Right lobe of liver (tissue), 6 donors: ENCODE measurements at regions not wholly inside any gene's neighbourhood (a gene's known extent, or its start where the extent isn't known, plus 50 kb on each side); places are given as distances from the start of the nearest gene placed in this dataset.

Source experiments
- ATAC-seq, 4 donors: fragments of 200-7000 bp; cut with Tn5 transposase; one replicate each; pipeline ENCODE4 v1.9.1; 2020; ENCODE audit warnings: mild to moderate bottlenecking in 4 of 4, moderate library complexity in 4 of 4
- DNase-seq, 3 donors: peaks; one replicate each; pipeline ENCODE4 v3.0.0-alpha.2; 2020
- H3K27ac ChIP-seq, 3 donors: fragments of 200-600 bp; one replicate each; pipeline ENCODE4 v1.8.0; 2022
- H3K27me3 ChIP-seq, 2 donors: fragments of 200-600 bp; one replicate each; pipeline ENCODE4 v1.8.0; 2022
- H3K36me3 ChIP-seq, 4 donors: fragments of 200-600 bp; sonication (generic) in 1 of 4; one replicate each; pipeline versions ENCODE4 v1.5.1 to v1.8.0; 2017 to 2022; ENCODE audit warnings: control low read depth in 1 of 4
- H3K4me1 ChIP-seq, 4 donors: fragments of 200-600 bp; sonication (generic) in 1 of 4; one replicate each; pipeline versions ENCODE4 v1.5.1 to v1.8.0; 2017 to 2022; ENCODE audit warnings: control low read depth in 1 of 4
- H3K4me3 ChIP-seq, 3 donors: fragments of 200-600 bp; one replicate each; pipeline ENCODE4 v1.8.0; 2022
- H3K9me3 ChIP-seq, 4 donors: fragments of 200-600 bp; sonication (generic) in 1 of 4; one replicate each; pipeline versions ENCODE4 v1.5.1 to v1.8.0; 2017 to 2022; ENCODE audit warnings: control low read depth in 1 of 4
- POLR2A ChIP-seq: fragments of 450-650 bp; IDR thresholded peaks from one replicate; pipeline ENCODE4 v1.6.1; 2017; ENCODE audit warnings: antibody characterized with exemption, mild to moderate bottlenecking
- WGBS: methylation state at CpG from one replicate; pipeline ENCODE4 v1.1.6; 2018; ENCODE audit warnings: low coverage, low lambda C conversion rate; ENCODE audit not compliant: insufficient coverage; ENCODE audit errors: missing lambda C conversion rate; 5-methylcytosine and 5-hydroxymethylcytosine counted together
- intact Hi-C, 2 donors: fragments of 100-400 bp; cut with DNase I; formaldehyde crosslinking; loops; one replicate each; pipeline versions ENCODE4 v1.11.2 to v1.14.1; 2022
- TF ChIP-seq, protein P1 (sequence below), 4 donors: fragments of 200-600 bp in 3 of 4; fragments of 450-650 bp in 1 of 4; IDR thresholded peaks; one replicate each; pipeline versions ENCODE4 v1.5.1 to v1.8.0; 2016 to 2022; ENCODE audit warnings: antibody characterized with exemption in 4 of 4, mild to moderate bottlenecking in 2 of 4
- donor health status: DM: no; HTN: yes; CAD: no.
- donor health status: DM: no; HTN: no; CAD: no.
- donor health status: DM: no; HTN: no; CAD: no.
- donor health status: DM: no; HTN: yes; CAD: no.
- donor health status: DM: no; HTN: yes; CAD: no.

DNA sequence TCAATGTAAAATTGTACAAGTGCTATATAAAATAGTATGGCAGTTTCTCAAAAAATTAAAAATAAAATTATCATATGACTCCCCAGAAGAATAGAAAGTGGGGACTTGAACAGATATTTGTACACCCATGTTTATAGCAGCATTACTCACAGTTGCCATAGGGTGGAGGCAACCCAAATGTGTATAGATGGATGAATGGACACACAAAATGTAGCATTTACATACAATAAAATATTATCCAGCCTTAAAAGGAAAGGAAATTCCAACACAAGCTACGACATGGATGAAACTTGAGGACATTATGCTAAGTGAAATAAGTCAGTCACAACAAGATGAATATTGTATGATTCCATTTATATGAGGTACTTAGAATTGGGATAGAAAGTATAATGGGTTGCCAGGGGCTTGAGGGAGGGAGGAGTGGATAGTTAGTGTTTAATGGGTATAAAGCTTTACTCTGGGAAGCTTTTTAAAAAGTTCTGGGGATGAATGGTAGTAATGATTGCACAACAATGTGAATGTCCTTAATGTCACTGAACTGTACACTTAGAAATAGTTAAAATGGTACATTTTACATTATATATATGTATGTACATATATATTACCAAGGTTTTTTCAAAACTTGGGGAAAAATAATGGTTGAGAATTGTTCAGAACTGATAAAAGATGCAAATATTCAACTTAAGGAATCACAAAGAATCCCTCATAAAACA, 53.0 kb upstream of the ADORA3 start:
- intact Hi-C loops: no loop called here
- H3K27me3 ChIP-seq: no peaks in the 10 kb centered on the region
- H3K9me3 ChIP-seq: no peaks in the 10 kb centered on the region
- H3K4me1 ChIP-seq: peaks cover 0 to 19% (median 8%) of the 10 kb centered on the region in 4 donors
- 92% methylated on average over 1 of the region's 1 CpG for WGBS
- no peaks in the 10 kb centered on the region for H3K36me3 ChIP-seq
- ATAC-seq (no peak), DNase-seq (no peak)
- TF ChIP-seq POLR2A: no peak
- TF ChIP-seq, protein P1, sequence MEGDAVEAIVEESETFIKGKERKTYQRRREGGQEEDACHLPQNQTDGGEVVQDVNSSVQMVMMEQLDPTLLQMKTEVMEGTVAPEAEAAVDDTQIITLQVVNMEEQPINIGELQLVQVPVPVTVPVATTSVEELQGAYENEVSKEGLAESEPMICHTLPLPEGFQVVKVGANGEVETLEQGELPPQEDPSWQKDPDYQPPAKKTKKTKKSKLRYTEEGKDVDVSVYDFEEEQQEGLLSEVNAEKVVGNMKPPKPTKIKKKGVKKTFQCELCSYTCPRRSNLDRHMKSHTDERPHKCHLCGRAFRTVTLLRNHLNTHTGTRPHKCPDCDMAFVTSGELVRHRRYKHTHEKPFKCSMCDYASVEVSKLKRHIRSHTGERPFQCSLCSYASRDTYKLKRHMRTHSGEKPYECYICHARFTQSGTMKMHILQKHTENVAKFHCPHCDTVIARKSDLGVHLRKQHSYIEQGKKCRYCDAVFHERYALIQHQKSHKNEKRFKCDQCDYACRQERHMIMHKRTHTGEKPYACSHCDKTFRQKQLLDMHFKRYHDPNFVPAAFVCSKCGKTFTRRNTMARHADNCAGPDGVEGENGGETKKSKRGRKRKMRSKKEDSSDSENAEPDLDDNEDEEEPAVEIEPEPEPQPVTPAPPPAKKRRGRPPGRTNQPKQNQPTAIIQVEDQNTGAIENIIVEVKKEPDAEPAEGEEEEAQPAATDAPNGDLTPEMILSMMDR (IDR thresholded peaks at IDR 0.05): no peak
- no peak overlapping the region for H3K27ac ChIP-seq
- no peak overlapping the region for H3K4me3 ChIP-seq

DNA sequence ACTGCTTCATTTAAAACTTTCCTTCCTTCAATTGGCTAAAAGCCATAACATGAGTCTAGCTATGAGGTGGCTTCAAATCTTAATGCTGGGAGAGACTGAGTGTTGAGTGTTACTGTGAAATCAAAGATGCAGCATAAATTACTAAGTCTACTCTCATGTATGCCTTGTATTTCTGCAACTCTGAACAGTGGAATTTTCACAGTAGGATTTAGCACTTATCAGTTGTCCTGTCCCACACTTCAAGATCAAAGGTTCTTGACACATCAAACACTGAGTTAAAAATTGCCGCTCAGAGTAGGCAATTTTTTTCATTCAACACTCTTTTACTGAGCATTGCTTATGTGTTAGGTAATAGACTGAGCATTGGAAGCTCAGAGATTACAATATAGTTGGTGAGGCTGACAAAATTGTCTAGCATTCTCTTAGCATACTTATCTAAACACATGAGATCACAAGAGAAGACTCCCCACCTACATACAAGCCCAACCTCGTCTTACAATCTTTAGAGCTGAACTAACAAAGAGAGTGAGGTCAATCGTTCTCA, 56.4 kb upstream of the ADORA3 start:
- H3K27ac ChIP-seq: peak overlapping the region in 1 of 3 donors; percentile 37
- no peaks in the 10 kb centered on the region for H3K9me3 ChIP-seq
- DNase-seq (no peak), ATAC-seq (peak in 3 of 4 donors; percentile 22 to 52 (median 33))
- intact Hi-C loops: no loop called here
- H3K4me1 ChIP-seq: peaks cover 0 to 31% (median 8%) of the 10 kb centered on the region in 4 donors
- no peaks in the 10 kb centered on the region for H3K36me3 ChIP-seq
- H3K27me3 ChIP-seq: no peaks in the 10 kb centered on the region
- WGBS: 14% methylated on average over 3 of the region's 3 CpGs
- TF ChIP-seq, protein P1 (IDR thresholded peaks at IDR 0.05): no peak
- no peak overlapping the region for H3K4me3 ChIP-seq

DNA sequence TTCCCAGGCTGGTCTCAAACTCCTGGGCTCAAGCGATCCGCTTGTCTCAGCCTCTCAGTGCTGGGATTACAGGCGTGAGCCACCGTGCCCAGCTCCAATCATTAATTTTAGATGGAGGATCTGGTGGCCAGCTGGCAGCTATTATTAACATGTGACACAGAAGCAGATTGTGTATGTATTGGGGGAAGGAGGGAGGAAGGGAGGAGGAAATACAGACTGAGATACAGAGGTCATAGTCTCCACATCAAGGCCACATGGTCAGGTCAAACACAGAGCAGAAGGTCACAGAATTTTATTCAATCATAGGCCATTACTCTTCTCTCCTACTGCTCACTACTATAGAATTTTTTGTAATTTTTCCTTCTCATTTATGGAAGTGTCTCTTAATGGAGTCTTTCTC, 57.9 kb upstream of the ADORA3 start:
- Histone ChIP-seq H3K4me3 (no peak overlapping the region), H3K4me1 (peaks cover 0 to 40% (median 8%) of the 10 kb centered on the region in 4 donors), H3K36me3 (no peaks in the 10 kb centered on the region), H3K27me3 (no peaks in the 10 kb centered on the region), H3K27ac (peak overlapping the region in 1 of 3 donors; percentile 37), H3K9me3 (no peaks in the 10 kb centered on the region)
- ATAC-seq (peak; percentile 89 to 95 (median 93)), DNase-seq (peak; percentile 53 to 71 (median 65))
- TF ChIP-seq POLR2A: no peak
- TF ChIP-seq, protein P1 (IDR thresholded peaks at IDR 0.05): no peak
- WGBS: 41% methylated on average over 4 of the region's 4 CpGs
- intact Hi-C loops: no loop called here

DNA sequence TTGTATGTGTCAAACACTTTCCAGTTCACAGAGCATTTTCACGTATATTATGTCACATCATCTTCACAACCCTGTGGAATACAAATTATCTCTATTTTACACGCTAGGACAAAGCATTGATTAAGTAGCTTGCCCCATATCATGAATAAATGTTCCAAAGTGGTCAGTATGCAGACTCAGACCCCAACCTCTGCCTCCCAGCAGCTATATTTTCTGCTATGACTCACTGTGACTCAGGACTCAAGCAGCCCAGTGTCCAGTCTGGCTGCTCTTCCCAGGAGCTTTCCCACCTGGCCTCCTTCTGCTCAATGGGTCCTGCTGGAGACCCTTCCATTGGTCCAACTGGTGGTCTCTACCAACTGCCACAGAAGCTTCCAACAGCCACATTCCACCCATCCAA, 56.0 kb upstream of the RAP1A start:
- 48% methylated on average over 2 of the region's 2 CpGs for WGBS
- DNase-seq: no peak
- intact Hi-C loops: no loop called here
- Histone ChIP-seq H3K4me1 (peaks cover 0 to 41% (median 8%) of the 10 kb centered on the region in 4 donors), H3K4me3 (no peak overlapping the region), H3K36me3 (no peaks in the 10 kb centered on the region), H3K9me3 (no peaks in the 10 kb centered on the region), H3K27ac (no peak overlapping the region), H3K27me3 (no peaks in the 10 kb centered on the region)
- no peak for ATAC-seq
- TF ChIP-seq POLR2A: no peak
- TF ChIP-seq, protein P1 (IDR thresholded peaks at IDR 0.05): no peak
